ENCODE measurements at regions not wholly inside any gene's neighbourhood (a gene's known extent, or its start where the extent isn't known, plus 50 kb on each side); places are given as distances from the start of the nearest gene placed in this dataset.
"Not testable (repeated sequence)": the region's sequence is repeated elsewhere in the genome, so short reads cannot be mapped to it uniquely, and the experiment has no call there.

GRCh38 chr6:80433673-80434025, 327.2 kb downstream of the BCKDHB start:
- no peak overlapping the region for H3K4me3 ChIP-seq (ENCODE audit: low read length)
- no peaks in the 10 kb centered on the region for H3K27me3 ChIP-seq (ENCODE audit: control insufficient read depth, insufficient read depth, low read length)
- no peak for DNase-seq
- no CpG with 5 or more reads among the region's 2 CpGs for WGBS (ENCODE audit: insufficient coverage, low lambda C conversion rate)
- H3K9me3 ChIP-seq (ENCODE audit: control insufficient read depth, low read depth, low read length), result no peaks in the 10 kb centered on the region
- no peaks in the 10 kb centered on the region for H3K36me3 ChIP-seq (ENCODE audit: control insufficient read depth, insufficient read depth, low read length)
- no peaks in the 10 kb centered on the region for H3K4me1 ChIP-seq (ENCODE audit: control insufficient read depth, insufficient read depth, low read length)
- no peak overlapping the region for H3K27ac ChIP-seq (ENCODE audit: low read length)

GRCh38 chr6:80433010-80433672, 326.7 kb downstream of the BCKDHB start:
- no peaks in the 10 kb centered on the region for H3K27me3 ChIP-seq (ENCODE audit: control insufficient read depth, insufficient read depth, low read length)
- H3K36me3 ChIP-seq (ENCODE audit: control insufficient read depth, insufficient read depth, low read length), result no peaks in the 10 kb centered on the region
- no peak overlapping the region for H3K4me3 ChIP-seq (ENCODE audit: low read length)
- H3K27ac ChIP-seq (ENCODE audit: low read length), result no peak overlapping the region
- no CpG with 5 or more reads among the region's 10 CpGs for WGBS (ENCODE audit: insufficient coverage, low lambda C conversion rate)
- no peak for DNase-seq
- H3K4me1 ChIP-seq (ENCODE audit: control insufficient read depth, insufficient read depth, low read length), result no peaks in the 10 kb centered on the region
- H3K9me3 ChIP-seq (ENCODE audit: control insufficient read depth, low read depth, low read length), result no peaks in the 10 kb centered on the region

GRCh38 chr6:80425089-80425823, 318.8 kb downstream of the BCKDHB start:
- H3K36me3 ChIP-seq (ENCODE audit: control insufficient read depth, insufficient read depth, low read length), result no peaks in the 10 kb centered on the region
- no CpG with 5 or more reads among the region's 2 CpGs for WGBS (ENCODE audit: insufficient coverage, low lambda C conversion rate)
- DNase-seq, result no peak
- H3K4me3 ChIP-seq (ENCODE audit: low read length), result no peak overlapping the region
- H3K27me3 ChIP-seq (ENCODE audit: control insufficient read depth, insufficient read depth, low read length), result no peaks in the 10 kb centered on the region
- peaks cover 14% of the 10 kb centered on the region for H3K9me3 ChIP-seq (ENCODE audit: control insufficient read depth, low read depth, low read length)
- no peak overlapping the region for H3K27ac ChIP-seq (ENCODE audit: low read length)
- H3K4me1 ChIP-seq (ENCODE audit: control insufficient read depth, insufficient read depth, low read length), result no peaks in the 10 kb centered on the region

GRCh38 chr6:80411486-80411885, 305.0 kb downstream of the BCKDHB start:
- H3K27ac ChIP-seq (ENCODE audit: low read length), result no peak overlapping the region
- no peak for DNase-seq
- no peaks in the 10 kb centered on the region for H3K4me1 ChIP-seq (ENCODE audit: control insufficient read depth, insufficient read depth, low read length)
- H3K4me3 ChIP-seq (ENCODE audit: low read length), result no peak overlapping the region
- no peaks in the 10 kb centered on the region for H3K36me3 ChIP-seq (ENCODE audit: control insufficient read depth, insufficient read depth, low read length)
- H3K9me3 ChIP-seq (ENCODE audit: control insufficient read depth, low read depth, low read length), result peaks cover 5% of the 10 kb centered on the region
- H3K27me3 ChIP-seq (ENCODE audit: control insufficient read depth, insufficient read depth, low read length), result no peaks in the 10 kb centered on the region
- WGBS (ENCODE audit: insufficient coverage, low lambda C conversion rate), result no CpG with 5 or more reads among the region's 8 CpGs

- DNase-seq; H3K4me3 ChIP-seq (ENCODE audit: low read length); H3K9me3 ChIP-seq (ENCODE audit: control insufficient read depth, low read depth, low read length); H3K4me1 ChIP-seq (ENCODE audit: control insufficient read depth, insufficient read depth, low read length); H3K27me3 ChIP-seq (ENCODE audit: control insufficient read depth, insufficient read depth, low read length); H3K27ac ChIP-seq (ENCODE audit: low read length); H3K36me3 ChIP-seq (ENCODE audit: control insufficient read depth, insufficient read depth, low read length): not testable (repeated sequence)
- 100% methylated on average over 1 of the region's 2 CpGs for WGBS (ENCODE audit: insufficient coverage, low lambda C conversion rate)
Observed at GRCh38 chr6:80407976-80408375, 301.5 kb downstream of the BCKDHB start.

- no peaks in the 10 kb centered on the region for H3K27me3 ChIP-seq (ENCODE audit: control insufficient read depth, insufficient read depth, low read length)
- WGBS (ENCODE audit: insufficient coverage, low lambda C conversion rate), result no CpG with 5 or more reads among the region's 1 CpG
- no peaks in the 10 kb centered on the region for H3K4me1 ChIP-seq (ENCODE audit: control insufficient read depth, insufficient read depth, low read length)
- no peaks in the 10 kb centered on the region for H3K9me3 ChIP-seq (ENCODE audit: control insufficient read depth, low read depth, low read length)
- no peak overlapping the region for H3K4me3 ChIP-seq (ENCODE audit: low read length)
- no peak overlapping the region for H3K27ac ChIP-seq (ENCODE audit: low read length)
- no peaks in the 10 kb centered on the region for H3K36me3 ChIP-seq (ENCODE audit: control insufficient read depth, insufficient read depth, low read length)
- no peak for DNase-seq
Observed at GRCh38 chr6:80404889-80405288, 298.4 kb downstream of the BCKDHB start.

GRCh38 chr6:80403365-80403764, 296.9 kb downstream of the BCKDHB start:
- no peaks in the 10 kb centered on the region for H3K27me3 ChIP-seq (ENCODE audit: control insufficient read depth, insufficient read depth, low read length)
- no peaks in the 10 kb centered on the region for H3K36me3 ChIP-seq (ENCODE audit: control insufficient read depth, insufficient read depth, low read length)
- WGBS (ENCODE audit: insufficient coverage, low lambda C conversion rate), result 100% methylated on average over 1 of the region's 1 CpG
- no peak overlapping the region for H3K4me3 ChIP-seq (ENCODE audit: low read length)
- H3K9me3 ChIP-seq (ENCODE audit: control insufficient read depth, low read depth, low read length), result no peaks in the 10 kb centered on the region
- no peaks in the 10 kb centered on the region for H3K4me1 ChIP-seq (ENCODE audit: control insufficient read depth, insufficient read depth, low read length)
- no peak for DNase-seq
- H3K27ac ChIP-seq (ENCODE audit: low read length), result no peak overlapping the region

GRCh38 chr6:80402266-80402665, 295.8 kb downstream of the BCKDHB start:
- no peak for DNase-seq
- Histone ChIP-seq H3K4me3 (ENCODE audit: low read length) (no peak overlapping the region), H3K36me3 (ENCODE audit: control insufficient read depth, insufficient read depth, low read length) (no peaks in the 10 kb centered on the region), H3K27ac (ENCODE audit: low read length) (no peak overlapping the region), H3K27me3 (ENCODE audit: control insufficient read depth, insufficient read depth, low read length) (no peaks in the 10 kb centered on the region), H3K4me1 (ENCODE audit: control insufficient read depth, insufficient read depth, low read length) (no peaks in the 10 kb centered on the region), H3K9me3 (ENCODE audit: control insufficient read depth, low read depth, low read length) (peaks cover 4% of the 10 kb centered on the region)
- WGBS (ENCODE audit: insufficient coverage, low lambda C conversion rate), result 80% methylated on average over 1 of the region's 2 CpGs
